ENCODE measurements at regions not wholly inside any gene's neighbourhood (a gene's known extent, or its start where the extent isn't known, plus 50 kb on each side); places are given as distances from the start of the nearest gene placed in this dataset.

DNA sequence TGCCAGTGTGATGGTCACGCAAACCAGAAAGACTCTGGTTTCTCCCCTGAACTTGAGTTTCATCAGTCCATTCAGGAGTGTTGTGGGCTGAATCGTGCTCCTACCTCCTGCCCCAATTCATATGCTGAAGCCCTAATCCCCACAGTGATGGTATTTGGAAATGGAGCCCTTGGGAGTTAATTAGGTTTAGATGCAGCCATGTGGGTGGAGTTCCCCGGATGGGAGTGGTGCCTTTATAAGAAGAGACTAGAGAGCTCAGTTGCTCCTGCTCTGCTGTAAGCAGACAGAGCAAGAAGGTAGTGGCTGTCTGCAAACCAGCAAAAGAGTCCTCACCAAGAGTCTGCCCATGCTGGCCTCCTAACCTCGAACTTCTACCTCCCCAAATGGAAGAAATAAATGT is 160.3 kb upstream of the DYNLRB2 start:
- H3K4me1 ChIP-seq (ENCODE audit: insufficient read depth, low read length, poor library complexity, severe bottlenecking) = no peaks in the 10 kb centered on the region
- TF ChIP-seq EZH2 (IDR thresholded peaks at IDR 0.05; ENCODE audit: borderline replicate concordance, low read depth, low read length, poor library complexity, severe bottlenecking) = no peak
- TF ChIP-seq, protein P1, sequence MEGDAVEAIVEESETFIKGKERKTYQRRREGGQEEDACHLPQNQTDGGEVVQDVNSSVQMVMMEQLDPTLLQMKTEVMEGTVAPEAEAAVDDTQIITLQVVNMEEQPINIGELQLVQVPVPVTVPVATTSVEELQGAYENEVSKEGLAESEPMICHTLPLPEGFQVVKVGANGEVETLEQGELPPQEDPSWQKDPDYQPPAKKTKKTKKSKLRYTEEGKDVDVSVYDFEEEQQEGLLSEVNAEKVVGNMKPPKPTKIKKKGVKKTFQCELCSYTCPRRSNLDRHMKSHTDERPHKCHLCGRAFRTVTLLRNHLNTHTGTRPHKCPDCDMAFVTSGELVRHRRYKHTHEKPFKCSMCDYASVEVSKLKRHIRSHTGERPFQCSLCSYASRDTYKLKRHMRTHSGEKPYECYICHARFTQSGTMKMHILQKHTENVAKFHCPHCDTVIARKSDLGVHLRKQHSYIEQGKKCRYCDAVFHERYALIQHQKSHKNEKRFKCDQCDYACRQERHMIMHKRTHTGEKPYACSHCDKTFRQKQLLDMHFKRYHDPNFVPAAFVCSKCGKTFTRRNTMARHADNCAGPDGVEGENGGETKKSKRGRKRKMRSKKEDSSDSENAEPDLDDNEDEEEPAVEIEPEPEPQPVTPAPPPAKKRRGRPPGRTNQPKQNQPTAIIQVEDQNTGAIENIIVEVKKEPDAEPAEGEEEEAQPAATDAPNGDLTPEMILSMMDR (conservative IDR thresholded peaks at IDR 0.05; ENCODE audit: low read depth, low read length) = no peak
- intact Hi-C loops (cut with micrococcal nuclease; ENCODE audit: unreplicated experiment) = no loop called here
- no TSS peak for BruUV-seq (replicated peaks)
- no peak overlapping the region for H3K27ac ChIP-seq (ENCODE audit: low read depth, low read length, poor library complexity, severe bottlenecking)
- CTCF ChIA-PET = no interaction called here
- no peaks in the 10 kb centered on the region for H3K27me3 ChIP-seq (replicated peaks; ENCODE audit: insufficient read depth, low read depth, low read length, poor library complexity)
- no peaks in the 10 kb centered on the region for H3K36me3 ChIP-seq (ENCODE audit: insufficient read depth, low read length, poor library complexity, severe bottlenecking)
- H3K9me3 ChIP-seq (ENCODE audit: low read depth, low read length, poor library complexity, severe bottlenecking) = no peaks in the 10 kb centered on the region
- POLR2A ChIA-PET (ENCODE audit: low non-redundant PET) = no interaction called here
- DNase-seq (ENCODE audit: low spot score) = no peak
- H3K4me3 ChIP-seq (ENCODE audit: low read depth, low read length, poor library complexity, severe bottlenecking) = no peak overlapping the region

DNA sequence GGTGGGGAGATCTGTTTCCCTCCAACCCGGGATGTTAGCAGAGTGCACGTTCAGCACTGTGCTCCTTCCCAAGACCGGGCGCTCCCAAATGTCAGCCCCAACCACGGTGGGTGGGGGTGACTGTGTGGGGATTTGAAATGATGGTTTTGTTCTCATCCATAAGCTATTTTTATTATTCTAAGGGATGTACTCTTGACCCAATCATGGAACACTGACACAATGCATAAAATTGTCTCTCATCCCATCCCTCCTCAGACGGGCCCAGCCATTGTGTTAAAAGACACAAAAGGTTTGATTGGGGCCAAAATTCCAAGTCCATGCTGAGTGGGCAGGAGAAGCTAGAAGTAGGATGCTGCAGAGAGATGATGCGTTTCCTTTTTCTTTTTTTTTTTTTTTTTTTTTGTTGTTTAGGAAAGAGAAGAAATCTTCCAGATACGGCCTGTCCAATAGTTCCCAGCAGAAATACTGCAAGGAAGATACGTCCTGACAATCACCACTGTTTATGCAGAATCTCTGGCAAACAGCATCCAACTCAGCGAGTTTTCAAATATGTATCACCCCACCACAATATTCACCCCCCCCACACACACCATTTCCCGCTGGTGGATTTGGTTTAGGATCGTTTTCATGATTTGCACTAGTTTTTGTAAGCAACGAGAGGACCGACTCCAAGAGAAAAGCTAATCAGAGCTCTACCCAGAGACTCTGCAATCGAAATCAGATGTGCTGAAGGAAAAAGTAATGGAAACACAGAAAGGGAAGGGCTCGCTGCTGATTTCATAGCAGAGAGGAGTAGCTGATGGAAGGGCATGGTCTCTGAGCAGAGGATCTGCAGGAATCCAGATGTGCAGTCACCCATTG is 163.5 kb upstream of the DYNLRB2 start:
- H3K9me3 ChIP-seq (ENCODE audit: low read depth, low read length, poor library complexity, severe bottlenecking) = no peaks in the 10 kb centered on the region
- CTCF ChIA-PET = no interaction called here
- H3K4me3 ChIP-seq (ENCODE audit: low read depth, low read length, poor library complexity, severe bottlenecking) = no peak overlapping the region
- POLR2A ChIA-PET (ENCODE audit: low non-redundant PET) = no interaction called here
- no peak overlapping the region for H3K27ac ChIP-seq (ENCODE audit: low read depth, low read length, poor library complexity, severe bottlenecking)
- H3K36me3 ChIP-seq (ENCODE audit: insufficient read depth, low read length, poor library complexity, severe bottlenecking) = no peaks in the 10 kb centered on the region
- H3K4me1 ChIP-seq (ENCODE audit: insufficient read depth, low read length, poor library complexity, severe bottlenecking) = no peaks in the 10 kb centered on the region
- intact Hi-C loops (cut with micrococcal nuclease; ENCODE audit: unreplicated experiment) = no loop called here
- no peak for TF ChIP-seq EZH2 (IDR thresholded peaks at IDR 0.05; ENCODE audit: borderline replicate concordance, low read depth, low read length, poor library complexity, severe bottlenecking)
- TF ChIP-seq, protein P1 (conservative IDR thresholded peaks at IDR 0.05; ENCODE audit: low read depth, low read length) = no peak
- H3K27me3 ChIP-seq (replicated peaks; ENCODE audit: insufficient read depth, low read depth, low read length, poor library complexity) = no peaks in the 10 kb centered on the region
- DNase-seq (ENCODE audit: low spot score) = no peak
- no TSS peak for BruUV-seq (replicated peaks)

DNA sequence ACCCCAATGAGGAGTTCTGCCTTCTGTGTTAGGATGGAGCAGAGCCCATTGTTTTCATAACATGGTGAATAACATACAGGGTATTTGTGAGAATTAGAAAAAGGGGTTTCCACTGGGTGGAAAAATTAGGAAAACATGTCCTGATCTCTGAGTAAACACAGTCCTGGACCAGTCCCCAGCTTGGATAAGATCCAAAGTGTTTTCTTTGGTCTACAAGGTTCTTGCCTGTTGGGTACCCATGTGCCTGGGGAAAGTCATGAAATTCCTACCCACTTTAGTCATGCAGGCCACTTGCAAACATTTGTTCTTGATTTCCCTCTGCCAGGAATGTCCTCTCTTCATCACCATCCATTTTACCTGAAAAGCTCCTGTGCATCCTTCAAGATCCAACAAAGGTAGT is 164.8 kb upstream of the DYNLRB2 start:
- ChIA-PET POLR2A (ENCODE audit: low non-redundant PET) (no interaction called here), CTCF (no interaction called here)
- H3K27me3 ChIP-seq (replicated peaks; ENCODE audit: insufficient read depth, low read depth, low read length, poor library complexity) = no peaks in the 10 kb centered on the region
- intact Hi-C loops (cut with micrococcal nuclease; ENCODE audit: unreplicated experiment) = no loop called here
- no peak overlapping the region for H3K27ac ChIP-seq (ENCODE audit: low read depth, low read length, poor library complexity, severe bottlenecking)
- TF ChIP-seq, protein P1 (conservative IDR thresholded peaks at IDR 0.05; ENCODE audit: low read depth, low read length) = no peak
- TF ChIP-seq EZH2 (IDR thresholded peaks at IDR 0.05; ENCODE audit: borderline replicate concordance, low read depth, low read length, poor library complexity, severe bottlenecking) = no peak
- BruUV-seq (replicated peaks) = no TSS peak
- no peaks in the 10 kb centered on the region for H3K4me1 ChIP-seq (ENCODE audit: insufficient read depth, low read length, poor library complexity, severe bottlenecking)
- no peaks in the 10 kb centered on the region for H3K9me3 ChIP-seq (ENCODE audit: low read depth, low read length, poor library complexity, severe bottlenecking)
- no peak overlapping the region for H3K4me3 ChIP-seq (ENCODE audit: low read depth, low read length, poor library complexity, severe bottlenecking)
- no peaks in the 10 kb centered on the region for H3K36me3 ChIP-seq (ENCODE audit: insufficient read depth, low read length, poor library complexity, severe bottlenecking)
- DNase-seq (ENCODE audit: low spot score) = no peak
